K562 (cell line): ENCODE measurements at regions not wholly inside any gene's neighbourhood (a gene's known extent, or its start where the extent isn't known, plus 50 kb on each side); places are given as distances from the start of the nearest gene placed in this dataset.

Source experiments
- ATAC-seq: fragments of 200-7000 bp; cut with Tn5 transposase; 3 replicates; pipeline ENCODE4 v1.9.1; 2020; ENCODE audit warnings: moderate library complexity
- BruUV-seq: library from RNA; stranded (reverse); fragments of 400-500 nt; replicated peaks from 2 replicates; lab custom pipeline; 2021; lab: Mats Ljungman, UMichigan
- CTCF ChIA-PET: fragments of 300-600 bp; formaldehyde crosslinking; extraction: SDS; loops from one replicate; lab custom pipeline; 2021; ENCODE audit warnings: low intra/inter-chr PET ratio; lab: Yijun Ruan, JAX
- POLR2A ChIA-PET: fragments of 300-600, 350-650 bp; sonication (Branson Sonifier 250); formaldehyde crosslinking; extraction: SDS; loops from one replicate; lab custom pipeline; 2021; ENCODE audit warnings: antibody characterized with exemption, inconsistent platforms; lab: Yijun Ruan, JAX
- DNase-seq, 4 experiments: peaks; one replicate each; pipeline versions ENCODE4 v3.0.0 to v3.0.0-alpha.2; 2011 to 2018; ENCODE audit warnings: low spot score in 3 of 4, mixed read lengths in 3 of 4; ENCODE audit errors: extremely low read depth in 1 of 4
- FAIRE-seq: peaks from 2 replicates; lab custom pipeline; 2011; peaks lifted over from hg19 to GRCh38; lab: Jason Lieb, UNC
- H2AFZ ChIP-seq: 2 replicates; pipeline ENCODE4 v1.6.0; 2011; ENCODE audit warnings: low read depth, low read length, control low read depth, inconsistent platforms
- H3K27ac ChIP-seq: fragments of 200-600 bp; 3 replicates; pipeline ENCODE4 v1.8.0; 2011; ENCODE audit warnings: low read depth, mild to moderate bottlenecking, control low read depth, inconsistent platforms, low read length, moderate library complexity, mixed read lengths; ENCODE audit errors: extremely low read depth
- H3K27me3 ChIP-seq, 2 experiments: fragments of 300-600 bp in 1 of 2; 2 replicates in 1 of 2; 3 replicates in 1 of 2; pipeline versions ENCODE4 v1.6.0 to v1.8.0; 2011; ENCODE audit warnings: inconsistent platforms in 2 of 2, low read length in 2 of 2, mild to moderate bottlenecking in 1 of 2, mixed read lengths in 1 of 2, moderate library complexity in 1 of 2; ENCODE audit not compliant: control insufficient read depth in 2 of 2, insufficient read depth in 2 of 2
- H3K36me3 ChIP-seq: fragments of 300-600 bp; 3 replicates; pipeline ENCODE4 v1.8.0; 2011; ENCODE audit warnings: mild to moderate bottlenecking, low read length, inconsistent platforms; ENCODE audit not compliant: control insufficient read depth, insufficient read depth
- H3K4me1 ChIP-seq, 2 experiments: fragments of 200-600 bp in 1 of 2; replicated peaks in 1 of 2; 2 replicates in 1 of 2; 3 replicates in 1 of 2; pipeline versions ENCODE4 v1.5.1 to v1.8.0; 2011; ENCODE audit warnings: inconsistent platforms in 2 of 2, low read length in 2 of 2, mild to moderate bottlenecking in 1 of 2, mixed read lengths in 1 of 2, moderate library complexity in 1 of 2; ENCODE audit not compliant: control insufficient read depth in 2 of 2, insufficient read depth in 2 of 2
- H3K4me2 ChIP-seq: 2 replicates; pipeline ENCODE4 v1.6.1; 2011; ENCODE audit warnings: low read length, control low read depth, inconsistent platforms, mixed read lengths; ENCODE audit not compliant: insufficient read depth
- H3K4me3 ChIP-seq: fragments of 200-600 bp; sonication (generic), shearing (Covaris generic); 2 replicates; pipeline ENCODE4 v1.5.1; 2016; ENCODE audit warnings: control low read depth, inconsistent platforms
- H3K79me2 ChIP-seq: fragments of 200-600 bp; 3 replicates; pipeline ENCODE4 v1.8.0; 2011; ENCODE audit warnings: low read length, inconsistent platforms; ENCODE audit not compliant: control insufficient read depth, insufficient read depth
- H3K9ac ChIP-seq, 2 experiments: 2 replicates each; pipeline versions ENCODE4 v1.6.0 to v1.6.1; 2011; ENCODE audit warnings: low read depth in 2 of 2, low read length in 2 of 2, control low read depth in 1 of 2, inconsistent platforms in 1 of 2, mild to moderate bottlenecking in 1 of 2, mixed read lengths in 1 of 2; ENCODE audit not compliant: insufficient read depth in 1 of 2
- H3K9me1 ChIP-seq: one replicate; pipeline ENCODE4 v1.6.0; 2011; ENCODE audit warnings: inconsistent platforms, mild to moderate bottlenecking, low read length, moderate library complexity; ENCODE audit not compliant: control insufficient read depth, insufficient read depth
- H3K9me3 ChIP-seq: replicated peaks from 2 replicates; pipeline ENCODE4 v1.5.1; 2011; ENCODE audit warnings: low read depth, low read length, inconsistent platforms; ENCODE audit not compliant: control insufficient read depth, insufficient read depth
- H4K20me1 ChIP-seq: replicated peaks from 2 replicates; pipeline ENCODE4 v1.6.1; 2011; ENCODE audit warnings: low read length, inconsistent platforms, mixed read lengths; ENCODE audit not compliant: control insufficient read depth, insufficient read depth
- JUNB ChIP-seq: fragments of 450-650 bp; formaldehyde crosslinking; conservative IDR thresholded peaks from 2 replicates; pipeline ENCODE4 v1.4.0; 2020; ENCODE audit warnings: mild to moderate bottlenecking
- L3MBTL2 ChIP-seq: fragments of 450-650 bp; IDR thresholded peaks from 2 replicates; pipeline ENCODE4 v1.6.1; 2016; ENCODE audit warnings: mild to moderate bottlenecking, moderate library complexity
- POLR3A ChIP-seq: IDR thresholded peaks from 2 replicates; pipeline ENCODE4 v1.6.1; 2011; ENCODE audit warnings: borderline replicate concordance, mild to moderate bottlenecking, moderate library complexity; ENCODE audit not compliant: insufficient read length, insufficient read depth; ENCODE audit errors: extremely low read depth
- REST ChIP-seq, 2 experiments: fragments of 450-650 bp; formaldehyde crosslinking in 1 of 2; IDR thresholded peaks; 2 replicates each; pipeline versions ENCODE4 v1.4.0 to v1.6.1; 2014 to 2020; ENCODE audit warnings: mild to moderate bottlenecking in 2 of 2, borderline replicate concordance in 1 of 2, low read depth in 1 of 2
- RNF219 ChIP-seq: fragments of 250-450 bp; sonication (Bioruptor Pico); IDR thresholded peaks from 2 replicates; pipeline ENCODE4 v1.5.0; 2022; ENCODE audit warnings: mild to moderate bottlenecking
- SNRNP70 ChIP-seq: fragments of 200-400 bp; formaldehyde crosslinking; optimal IDR thresholded peaks from 2 replicates; pipeline ENCODE3; 2017; ENCODE audit warnings: low read depth, low read length
- TBP ChIP-seq: optimal IDR thresholded peaks from 2 replicates; pipeline ENCODE3; 2011; ENCODE audit warnings: low read depth, low read length, improper control_type of control experiment
- TCFL5 ChIP-seq: fragments of 250-450 bp; sonication (Bioruptor Pico); conservative IDR thresholded peaks from 2 replicates; pipeline ENCODE4 v1.6.1; 2021; ENCODE audit warnings: mild to moderate bottlenecking, moderate library complexity, matching md5 sums
- ZNF12 ChIP-seq: sonication (generic); formaldehyde crosslinking; IDR thresholded peaks from 2 replicates; pipeline ENCODE4 v1.4.0; 2020; ENCODE audit warnings: mild to moderate bottlenecking, missing genetic modification reagents
- WGBS: fragments of 100-300 bp; shearing (Covaris generic); methylation state at CpG from one replicate; pipeline ENCODE4 v1.1.6; 2016; ENCODE audit warnings: low coverage, mixed read lengths; ENCODE audit not compliant: insufficient coverage; ENCODE audit errors: missing lambda C conversion rate; 5-methylcytosine and 5-hydroxymethylcytosine counted together
- in situ Hi-C: fragments of 300-500 bp; cut with MboI; formaldehyde crosslinking; loops from 4 replicates; pipeline ENCODE4 v1.15.0; 2018; ENCODE audit warnings: inconsistent platforms, mixed read lengths
- intact Hi-C: fragments of 100-400 bp; cut with micrococcal nuclease; formaldehyde crosslinking; loops from 2 replicates; pipeline ENCODE4 v1.14.2; 2022

DNA sequence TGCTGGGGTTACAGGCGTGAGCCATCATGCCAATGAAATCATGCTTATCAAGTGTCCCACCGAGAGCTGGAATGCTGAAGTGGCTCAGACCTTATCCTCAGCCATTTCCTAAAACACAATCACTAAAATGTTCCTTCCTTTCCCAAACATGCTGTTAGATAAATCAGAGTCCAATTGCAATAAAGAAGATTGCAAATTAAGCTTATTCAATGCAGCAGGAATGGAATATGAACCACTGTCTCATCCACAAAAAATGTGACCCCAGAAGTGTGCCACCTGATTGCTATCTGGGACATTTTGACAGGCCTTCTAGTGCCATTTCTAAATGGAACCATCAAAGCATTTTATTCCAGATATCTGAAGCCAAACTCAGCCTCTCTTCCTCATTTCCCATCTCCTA lies 205.5 kb upstream of the CDH11 start:
- CTCF ChIA-PET, result no interaction called here
- Histone ChIP-seq H3K4me3 (no peak overlapping the region), H3K27me3 (no peaks in the 10 kb centered on the region), H3K36me3 (no peaks in the 10 kb centered on the region), H3K9ac (no peak overlapping the region), H3K4me1 (no peaks in the 10 kb centered on the region), H3K9me1 (no peaks in the 10 kb centered on the region), H2AFZ (no peak overlapping the region), H3K4me2 (no peak overlapping the region), H3K27ac (no peak overlapping the region), H3K9me3 (no peaks in the 10 kb centered on the region; the same call in 1 of the 2 replicates), H4K20me1 (no peaks in the 10 kb centered on the region), H3K79me2 (no peaks in the 10 kb centered on the region)
- no peak for ATAC-seq
- WGBS, result 0% methylated on average over 2 of the region's 2 CpGs
- BruUV-seq, result no TSS peak
- TF ChIP-seq L3MBTL2, result no peak
- no peak for TF ChIP-seq SNRNP70
- TF ChIP-seq RNF219, result no peak
- no peak for TF ChIP-seq ZNF12 (CRISPR knock-in tag)
- no peak for TF ChIP-seq POLR3A
- TF ChIP-seq JUNB (CRISPR knock-in tag), result no peak
- TF ChIP-seq TCFL5 (CRISPR knock-in tag), result no peak
- no peak for TF ChIP-seq TBP
- TF ChIP-seq REST (IDR thresholded peaks at IDR 0.05; ENCODE audit: borderline replicate concordance), result no peak
- TF ChIP-seq REST (CRISPR knock-in tag; IDR thresholded peaks at IDR 0.05; ENCODE audit: low read depth), result no peak
- no peak for DNase-seq
- in situ Hi-C loops, result no loop called here
- intact Hi-C loops, result no loop called here
- no peak for FAIRE-seq
- POLR2A ChIA-PET, result no interaction called here
